H1 (cell line): ENCODE measurements at regions not wholly inside any gene's neighbourhood (a gene's known extent, or its start where the extent isn't known, plus 50 kb on each side); places are given as distances from the start of the nearest gene placed in this dataset.

Source experiments
- CTCF ChIA-PET: fragments of 300-600 bp; sonication (Branson Sonifier 250); formaldehyde crosslinking; loops from one replicate; lab custom pipeline; 2021; ENCODE audit not compliant: partially characterized antibody; lab: Charles Lee
- POLR2A ChIA-PET: fragments of 300-600 bp; sonication (Branson Sonifier 250); formaldehyde crosslinking; loops from one replicate; lab custom pipeline; 2021; ENCODE audit warnings: inconsistent platforms; ENCODE audit not compliant: partially characterized antibody; lab: Charles Lee
- DNase-seq, 2 experiments: peaks; one replicate each; pipeline versions ENCODE4 v3.0.0 to v3.0.0-alpha.2; 2010 to 2022; ENCODE audit warnings: low spot score in 2 of 2, low read depth in 1 of 2, mixed read lengths in 1 of 2
- FAIRE-seq: peaks from 2 replicates; lab custom pipeline; 2011; peaks lifted over from hg19 to GRCh38; lab: Jason Lieb, UNC
- H2AFZ ChIP-seq: 2 replicates; pipeline ENCODE4 v1.8.1; 2012; ENCODE audit warnings: low read length, inconsistent platforms
- H2AK5ac ChIP-seq: 2 replicates; pipeline ENCODE4 v1.6.1; 2013; ENCODE audit warnings: low read depth, low read length
- H2BK120ac ChIP-seq: replicated peaks from 2 replicates; pipeline ENCODE3; 2013; ENCODE audit warnings: low read depth, low read length, inconsistent platforms
- H2BK12ac ChIP-seq: 2 replicates; pipeline ENCODE4 v1.6.1; 2013; ENCODE audit warnings: low read depth, low read length
- H2BK15ac ChIP-seq: 2 replicates; pipeline ENCODE4 v1.6.1; 2013; ENCODE audit warnings: low read length
- H2BK20ac ChIP-seq: 2 replicates; pipeline ENCODE4 v1.6.1; 2013; ENCODE audit warnings: low read length
- H2BK5ac ChIP-seq: 2 replicates; pipeline ENCODE4 v1.6.1; 2013; ENCODE audit warnings: low read depth, low read length
- H3K14ac ChIP-seq: 2 replicates; pipeline ENCODE4 v1.6.1; 2013; ENCODE audit warnings: inconsistent platforms; ENCODE audit not compliant: insufficient read length
- H3K18ac ChIP-seq: 2 replicates; pipeline ENCODE4 v1.6.1; 2013; ENCODE audit warnings: low read length; ENCODE audit errors: extremely low read depth
- H3K23ac ChIP-seq: 2 replicates; pipeline ENCODE4 v1.6.1; 2013; ENCODE audit warnings: inconsistent platforms; ENCODE audit not compliant: insufficient read length
- H3K23me2 ChIP-seq: 2 replicates; pipeline ENCODE4 v1.6.1; 2013; ENCODE audit warnings: low read depth, low read length
- H3K27ac ChIP-seq: 2 replicates; pipeline ENCODE4 v1.6.1; 2011; ENCODE audit warnings: low read depth, low read length, inconsistent platforms
- H3K27me3 ChIP-seq, 4 experiments: replicated peaks in 1 of 4; 1 replicate in 1 of 4; 2 replicates in 3 of 4; pipeline versions ENCODE4 v1.6.1 to v1.8.1; 2011 to 2013; ENCODE audit warnings: low read length in 3 of 4, mild to moderate bottlenecking in 3 of 4, inconsistent platforms in 2 of 4, mixed read lengths in 2 of 4, moderate library complexity in 1 of 4; ENCODE audit not compliant: control insufficient read depth in 3 of 4, insufficient read depth in 3 of 4; ENCODE audit errors: extremely low read depth in 1 of 4
- H3K36me3 ChIP-seq, 4 experiments: 2 replicates each; pipeline versions ENCODE4 v1.6.1 to v1.8.1; 2011 to 2013; ENCODE audit warnings: mild to moderate bottlenecking in 4 of 4, low read length in 3 of 4, moderate library complexity in 2 of 4, control low read depth in 1 of 4, inconsistent platforms in 1 of 4; ENCODE audit not compliant: insufficient read depth in 4 of 4, control insufficient read depth in 2 of 4
- H3K4ac ChIP-seq: replicated peaks from 2 replicates; pipeline ENCODE3; 2013; ENCODE audit warnings: low read length, low read depth, mixed read lengths, inconsistent platforms; ENCODE audit not compliant: insufficient read length
- H3K4me1 ChIP-seq, 4 experiments: replicated peaks in 1 of 4; 1 replicate in 1 of 4; 2 replicates in 3 of 4; pipeline versions ENCODE4 v1.6.1 to v1.8.1; 2011 to 2013; ENCODE audit warnings: low read length in 3 of 4, inconsistent platforms in 2 of 4, mixed read lengths in 1 of 4; ENCODE audit not compliant: insufficient read depth in 4 of 4, control insufficient read depth in 3 of 4
- H3K4me2 ChIP-seq, 2 experiments: 2 replicates each; pipeline versions ENCODE4 v1.6.1 to v1.8.1; 2011 to 2013; ENCODE audit warnings: low read depth in 2 of 2, low read length in 2 of 2, control low read depth in 1 of 2, inconsistent platforms in 1 of 2, mild to moderate bottlenecking in 1 of 2; ENCODE audit not compliant: insufficient read depth in 1 of 2
- H3K4me3 ChIP-seq, 4 experiments: fragments of 200-600, 300-600 bp in 1 of 4; sonication (generic), shearing (Covaris generic), sonication (Bioruptor Twin) in 1 of 4; 2 replicates each; pipeline versions ENCODE4 v1.5.1 to v1.8.1; 2011 to 2016; ENCODE audit warnings: low read length in 4 of 4, low read depth in 3 of 4, control low read depth in 2 of 4, inconsistent platforms in 2 of 4, mild to moderate bottlenecking in 2 of 4, mixed read lengths in 1 of 4, moderate library complexity in 1 of 4; ENCODE audit not compliant: insufficient read depth in 2 of 4; ENCODE audit errors: extremely low read depth in 1 of 4
- H3K56ac ChIP-seq: replicated peaks from 2 replicates; pipeline ENCODE3; 2013; ENCODE audit warnings: low read depth, mild to moderate bottlenecking, mixed read lengths, low read length, inconsistent platforms; ENCODE audit not compliant: insufficient read length
- H3K79me1 ChIP-seq: 2 replicates; pipeline ENCODE4 v1.6.1; 2013; ENCODE audit warnings: low read depth, low read length, control low read depth
- H3K79me2 ChIP-seq, 2 experiments: 2 replicates each; pipeline versions ENCODE4 v1.6.1 to v1.8.1; 2012 to 2013; ENCODE audit warnings: low read length in 2 of 2, mild to moderate bottlenecking in 2 of 2, inconsistent platforms in 1 of 2; ENCODE audit not compliant: insufficient read depth in 2 of 2, control insufficient read depth in 1 of 2
- H3K9ac ChIP-seq, 4 experiments: replicated peaks in 1 of 4; 1 replicate in 1 of 4; 2 replicates in 3 of 4; pipeline versions ENCODE4 v1.6.1 to v1.8.1; 2011 to 2013; ENCODE audit warnings: low read depth in 3 of 4, low read length in 3 of 4, control low read depth in 2 of 4, mild to moderate bottlenecking in 2 of 4, moderate library complexity in 2 of 4, inconsistent platforms in 1 of 4; ENCODE audit errors: extremely low read depth in 1 of 4
- H3K9me3 ChIP-seq, 2 experiments: 2 replicates each; pipeline versions ENCODE4 v1.6.1 to v1.8.1; 2012 to 2013; ENCODE audit warnings: mild to moderate bottlenecking in 2 of 2, moderate library complexity in 2 of 2, control low read depth in 1 of 2, inconsistent platforms in 1 of 2, low read depth in 1 of 2, low read length in 1 of 2, mixed read lengths in 1 of 2; ENCODE audit not compliant: insufficient read depth in 2 of 2
- H4K20me1 ChIP-seq, 2 experiments: replicated peaks in 1 of 2; 2 replicates each; pipeline versions ENCODE3 to v1.8.1; 2011 to 2013; ENCODE audit warnings: inconsistent platforms in 2 of 2, low read length in 2 of 2, mild to moderate bottlenecking in 1 of 2; ENCODE audit not compliant: insufficient read depth in 2 of 2, control insufficient read depth in 1 of 2
- H4K5ac ChIP-seq: 2 replicates; pipeline ENCODE4 v1.6.1; 2013; ENCODE audit warnings: low read length, low read depth, mixed read lengths, inconsistent platforms; ENCODE audit not compliant: insufficient read length
- H4K8ac ChIP-seq: 2 replicates; pipeline ENCODE4 v1.8.0; 2013; ENCODE audit warnings: mild to moderate bottlenecking, moderate library complexity, low read length, inconsistent platforms; ENCODE audit not compliant: insufficient read depth; ENCODE audit errors: extremely low read depth
- H4K91ac ChIP-seq: replicated peaks from 2 replicates; pipeline ENCODE3; 2013; ENCODE audit warnings: low read length, mixed read lengths, inconsistent platforms; ENCODE audit not compliant: insufficient read length
- ASH2L ChIP-seq: fragments of 200-600, 300-600 bp; sonication (generic); IDR thresholded peaks from one replicate; pipeline ENCODE4 v1.7.1; 2017; ENCODE audit warnings: low read length
- CBX5 ChIP-seq: fragments of 300-800, 300-1000 bp; sonication (generic); IDR thresholded peaks from 2 replicates; pipeline ENCODE4 v1.7.1; 2016; ENCODE audit warnings: antibody characterized with exemption, low read length, low read depth
- CBX8 ChIP-seq: fragments of 300-800, 300-1000 bp; sonication (generic); IDR thresholded peaks from 2 replicates; pipeline ENCODE4 v1.7.1; 2016; ENCODE audit warnings: low read depth, low read length, borderline replicate concordance
- CHD1 ChIP-seq: IDR thresholded peaks from 2 replicates; pipeline ENCODE4 v1.6.1; 2012; ENCODE audit warnings: low read depth, low read length, improper control_type of control experiment
- EP300 ChIP-seq, 2 experiments: IDR thresholded peaks; 1 replicate in 1 of 2; 2 replicates in 1 of 2; pipeline ENCODE4 v1.6.1; 2011 to 2012; ENCODE audit warnings: low read depth in 2 of 2, low read length in 2 of 2, mild to moderate bottlenecking in 2 of 2, borderline replicate concordance in 1 of 2, inconsistent platforms in 1 of 2, moderate library complexity in 1 of 2
- FOSL1 ChIP-seq: IDR thresholded peaks from 2 replicates; pipeline ENCODE4 v1.6.1; 2011; ENCODE audit warnings: mild to moderate bottlenecking, low read depth, low read length, moderate library complexity; ENCODE audit not compliant: insufficient read depth
- GABPA ChIP-seq: IDR thresholded peaks from 2 replicates; pipeline ENCODE4 v1.6.1; 2011; ENCODE audit warnings: mild to moderate bottlenecking, low read length, moderate library complexity, borderline replicate concordance; ENCODE audit not compliant: insufficient read depth
- KDM5A ChIP-seq: fragments of 200-600 bp; IDR thresholded peaks from 2 replicates; pipeline ENCODE4 v1.7.1; 2012; ENCODE audit warnings: mild to moderate bottlenecking, low read length, inconsistent platforms, mixed read lengths
- MAX ChIP-seq: IDR thresholded peaks from 2 replicates; pipeline ENCODE4 v1.6.1; 2012; ENCODE audit warnings: inconsistent platforms
- PHF8 ChIP-seq: fragments of 200-600 bp; sonication (generic); conservative IDR thresholded peaks from 2 replicates; pipeline ENCODE4 v1.7.1; 2012; ENCODE audit warnings: low read depth, mild to moderate bottlenecking, inconsistent platforms, low read length, moderate library complexity
- SIX5 ChIP-seq: IDR thresholded peaks from 2 replicates; pipeline ENCODE4 v1.6.1; 2011; ENCODE audit warnings: mild to moderate bottlenecking, low read depth, low read length
- SP1 ChIP-seq: IDR thresholded peaks from 2 replicates; pipeline ENCODE4 v1.6.1; 2011; ENCODE audit warnings: low read depth, low read length
- TAF1 ChIP-seq: IDR thresholded peaks from 2 replicates; pipeline ENCODE4 v1.6.1; 2011; ENCODE audit warnings: mild to moderate bottlenecking, low read depth, low read length
- WGBS, 2 experiments: shearing (Covaris generic) in 1 of 2; methylation state at CpG; one replicate each; pipeline versions ENCODE4 v1.1.6 to v1.1.7; 2013 to 2015; ENCODE audit warnings: low lambda C conversion rate in 2 of 2, mixed read lengths in 2 of 2, inconsistent platforms in 1 of 2, low coverage in 1 of 2, missing lambda C conversion rate in 1 of 2; ENCODE audit not compliant: insufficient replicate concordance in 2 of 2, insufficient coverage in 1 of 2, insufficient read length in 1 of 2; ENCODE audit errors: extremely low coverage in 1 of 2, missing lambda C conversion rate in 1 of 2; 5-methylcytosine and 5-hydroxymethylcytosine counted together

DNA sequence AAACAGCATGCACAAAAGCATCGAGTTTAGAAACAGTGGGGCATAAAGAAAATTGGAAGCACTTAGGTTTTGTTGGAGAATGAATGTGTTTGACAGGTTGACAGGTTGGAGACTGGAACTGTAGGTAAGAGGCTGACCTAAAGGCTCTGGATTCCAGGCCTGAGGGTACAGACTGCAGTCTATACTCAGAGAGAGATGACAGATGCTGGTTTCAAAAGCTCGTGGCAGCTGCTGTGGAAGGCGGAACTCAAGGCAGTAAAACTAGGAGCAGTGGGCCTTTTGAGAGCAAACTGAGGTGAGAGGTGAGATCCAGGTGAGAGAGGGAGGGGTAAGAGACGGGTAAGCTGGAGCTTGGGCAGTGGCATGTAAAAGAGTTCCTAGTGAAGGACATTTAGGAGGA is 415.2 kb downstream of the TRIML1 start:
- Histone ChIP-seq H3K4me3 (no peak overlapping the region), H3K79me1 (no peaks in the 10 kb centered on the region), H2BK12ac (no peak overlapping the region), H3K4me2 (no peak overlapping the region), H3K4me1 (no peaks in the 10 kb centered on the region), H2AFZ (no peak overlapping the region), H4K91ac (no peak overlapping the region), H3K27ac (no peak overlapping the region), H3K9ac (no peak overlapping the region), H4K20me1 (no peaks in the 10 kb centered on the region), H4K5ac (no peak overlapping the region), H3K79me2 (no peaks in the 10 kb centered on the region), H2BK5ac (no peak overlapping the region), H3K36me3 (no peaks in the 10 kb centered on the region), H2AK5ac (no peak overlapping the region), H4K8ac (peak overlapping the region; percentile 45; the same call in 1 of the 2 replicates), H3K56ac (no peak overlapping the region), H3K14ac (no peak overlapping the region), H3K23me2 (no peaks in the 10 kb centered on the region), H3K23ac (no peak overlapping the region), H3K4ac (no peak overlapping the region), H2BK20ac (no peak overlapping the region), H2BK15ac (no peak overlapping the region), H3K9me3 (no peaks in the 10 kb centered on the region), H3K27me3 (no peaks in the 10 kb centered on the region), H2BK120ac (no peak overlapping the region), H3K18ac (no peak overlapping the region)
- no peak for TF ChIP-seq PHF8
- no peak for TF ChIP-seq SIX5
- no peak for TF ChIP-seq ASH2L
- TF ChIP-seq EP300 (IDR thresholded peaks at IDR 0.05; ENCODE audit: borderline replicate concordance in 1 of 2, low read depth in 2 of 2, low read length in 2 of 2) = no peak
- TF ChIP-seq CHD1 = no peak
- TF ChIP-seq MAX = no peak
- no peak for TF ChIP-seq CBX5
- no peak for TF ChIP-seq CBX8
- TF ChIP-seq FOSL1 = no peak
- TF ChIP-seq KDM5A = no peak
- no peak for TF ChIP-seq TAF1
- no peak for TF ChIP-seq SP1
- TF ChIP-seq GABPA = no peak
- DNase-seq (no peak), FAIRE-seq (no peak)
- WGBS, 2 experiments = 92% methylated on average over 4 of the region's 4 CpGs; no CpG with 5 or more reads in 1 of the 2 experiments
- POLR2A ChIA-PET = no interaction called here
- CTCF ChIA-PET = no interaction called here
